GM21786 (cell line): ENCODE measurements at regions not wholly inside any gene's neighbourhood (a gene's known extent, or its start where the extent isn't known, plus 50 kb on each side); places are given as distances from the start of the nearest gene placed in this dataset.

Experiments used
- ATAC-seq: cut with Tn5 transposase; IDR thresholded peaks from one replicate; pipeline ENCODE4 v1.9.1; 2021; ENCODE audit not compliant: unreplicated experiment

- no peak for ATAC-seq
These were observed 157.2 kb upstream of the CD180 start for GRCh38 chr5:67353500-67354450.

GRCh38 chr5:67350618-67351201 is 154.1 kb upstream of the CD180 start:
- no peak for ATAC-seq

DNA sequence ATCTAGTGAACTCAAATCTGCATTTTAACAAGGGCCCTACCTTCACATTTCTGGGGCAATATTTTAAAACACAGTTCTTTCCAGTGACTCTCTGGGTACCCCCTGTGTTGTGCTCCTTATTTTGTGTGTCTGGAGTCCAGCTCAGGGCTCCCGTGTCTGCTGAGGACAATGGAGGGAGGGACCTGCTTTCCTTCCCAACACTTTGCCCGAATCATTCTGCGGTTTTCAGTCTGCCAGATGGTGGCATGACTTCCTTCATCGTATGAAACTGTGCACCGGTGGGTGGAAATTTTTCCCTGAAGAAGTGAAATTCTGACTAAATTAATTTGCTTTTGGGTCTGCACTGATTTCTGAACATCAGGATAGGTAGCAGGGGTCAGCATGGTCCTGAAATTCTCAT is 153.6 kb upstream of the CD180 start:
- no peak for ATAC-seq

DNA sequence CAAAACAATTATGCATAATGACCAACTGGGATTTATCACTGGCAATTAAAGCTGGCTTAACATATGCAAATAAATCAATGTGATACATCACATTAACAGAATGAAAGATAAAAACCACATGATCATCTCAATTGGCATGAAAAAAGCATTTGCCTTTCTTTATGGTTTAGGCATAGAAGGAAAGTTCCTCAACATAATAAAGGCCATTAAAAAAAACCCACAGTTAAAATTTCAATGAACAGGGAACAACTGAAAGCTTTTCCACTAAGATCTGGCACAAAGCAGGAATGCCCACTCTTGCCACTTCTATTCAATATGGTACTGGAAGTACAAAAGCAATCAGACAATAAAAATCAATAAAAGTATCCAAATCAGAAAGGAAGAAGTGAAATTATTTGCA is 151.2 kb upstream of the CD180 start:
- ATAC-seq: no peak

DNA sequence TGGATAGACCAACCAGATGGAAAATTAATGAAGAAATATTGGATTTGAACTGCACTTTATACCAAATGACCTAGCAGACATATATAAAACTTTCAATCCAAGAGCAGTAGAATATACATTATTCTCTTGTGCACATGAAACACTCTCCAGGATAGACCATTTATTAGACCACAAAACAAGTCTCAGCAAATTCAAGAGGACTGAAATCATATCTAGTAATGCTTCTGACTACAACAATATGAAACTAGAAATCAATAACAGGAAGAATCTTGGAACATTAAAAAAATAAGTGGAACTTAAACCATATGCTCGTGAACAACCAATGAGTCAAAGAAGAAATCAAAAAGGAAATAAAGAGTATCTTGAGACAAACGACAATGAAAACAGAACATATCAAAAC is 150.0 kb upstream of the CD180 start:
- ATAC-seq: no peak

GRCh38 chr5:67344870-67345269 is 148.3 kb upstream of the CD180 start:
- no peak for ATAC-seq

DNA sequence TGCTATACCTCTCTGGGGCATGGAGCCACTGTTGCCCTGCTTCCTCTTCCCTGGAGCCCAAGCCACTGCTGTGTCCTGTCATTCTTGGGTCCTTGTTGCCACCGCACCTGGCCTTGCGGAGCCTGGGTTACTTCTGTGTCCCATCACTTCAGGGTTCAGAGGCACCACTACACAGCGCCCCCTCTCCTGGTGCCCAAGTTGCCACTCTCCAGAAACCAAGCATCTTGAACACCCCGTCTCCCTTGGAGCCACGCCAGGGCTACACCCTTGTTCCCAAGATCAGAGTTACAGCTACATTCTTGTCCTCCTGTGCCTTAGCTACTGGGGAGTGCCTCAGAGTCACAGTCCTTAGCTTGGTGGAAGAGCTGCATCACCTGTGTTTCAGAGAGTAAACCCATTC is 147.2 kb upstream of the CD180 start:
- ATAC-seq: no peak

- no peak for ATAC-seq
These were observed 144.9 kb upstream of the CD180 start for GRCh38 chr5:67341478-67341877.

DNA sequence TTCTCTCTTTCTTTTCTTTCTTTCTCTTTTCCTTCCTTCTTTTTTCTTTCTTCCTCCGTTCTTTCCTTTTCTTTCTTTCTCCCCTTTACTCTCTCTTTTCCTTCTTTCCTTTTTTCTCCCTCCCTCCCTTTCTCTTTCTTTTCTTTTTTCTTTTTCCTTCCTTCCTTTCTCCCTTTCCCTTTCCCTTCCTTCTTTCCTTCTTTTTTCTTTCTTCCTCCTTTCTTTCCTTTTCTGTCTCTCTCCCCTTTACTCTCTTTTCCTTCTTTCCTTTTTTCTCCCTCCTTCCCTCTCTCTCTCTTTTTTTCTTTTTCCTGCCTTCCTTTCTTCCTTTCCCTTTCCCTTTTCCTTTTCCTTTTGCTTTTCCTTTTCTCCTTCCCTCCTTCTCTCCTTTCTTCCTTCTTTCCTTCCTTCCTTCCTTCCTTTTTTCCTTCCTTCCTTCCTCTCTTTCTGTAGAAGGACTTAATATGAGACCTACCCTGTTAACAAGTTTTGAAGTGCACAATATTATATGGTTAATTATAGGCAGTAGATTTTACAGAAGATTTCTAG is 142.7 kb upstream of the CD180 start:
- ATAC-seq: no peak

GRCh38 chr5:67338421-67338820 is 141.8 kb upstream of the CD180 start:
- ATAC-seq: no peak

DNA sequence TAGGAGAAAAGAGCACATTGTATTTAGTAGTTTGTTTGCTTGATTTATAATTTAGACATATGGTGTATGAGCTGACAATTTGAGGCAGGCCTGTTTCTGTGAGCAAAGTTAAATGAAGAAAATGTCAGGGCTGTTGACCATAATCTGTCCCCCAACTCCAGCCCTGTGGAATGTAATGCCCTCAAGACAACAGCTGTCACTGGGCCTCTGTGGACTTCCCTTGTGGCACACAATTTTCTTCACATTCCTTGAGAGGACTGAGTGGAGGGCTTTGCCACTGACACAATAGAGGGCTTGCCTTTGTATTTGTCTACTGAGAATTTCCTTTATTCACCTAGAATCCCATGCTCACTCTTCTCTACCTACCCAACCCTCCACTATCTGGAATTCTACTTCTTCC is 141.2 kb upstream of the CD180 start:
- no peak for ATAC-seq

GRCh38 chr5:67335426-67335825 is 138.8 kb upstream of the CD180 start:
- ATAC-seq: no peak

- ATAC-seq: no peak
These were observed 137.8 kb upstream of the CD180 start for GRCh38 chr5:67334373-67334772.

GRCh38 chr5:67333171-67333570 is 136.6 kb upstream of the CD180 start:
- no peak for ATAC-seq

- ATAC-seq: no peak
These were observed 134.8 kb upstream of the CD180 start for GRCh38 chr5:67331296-67331925.

GRCh38 chr5:67319935-67320725 is 123.5 kb upstream of the CD180 start:
- no peak for ATAC-seq

- no peak for ATAC-seq
These were observed 122.1 kb upstream of the CD180 start for GRCh38 chr5:67318746-67319145.

DNA sequence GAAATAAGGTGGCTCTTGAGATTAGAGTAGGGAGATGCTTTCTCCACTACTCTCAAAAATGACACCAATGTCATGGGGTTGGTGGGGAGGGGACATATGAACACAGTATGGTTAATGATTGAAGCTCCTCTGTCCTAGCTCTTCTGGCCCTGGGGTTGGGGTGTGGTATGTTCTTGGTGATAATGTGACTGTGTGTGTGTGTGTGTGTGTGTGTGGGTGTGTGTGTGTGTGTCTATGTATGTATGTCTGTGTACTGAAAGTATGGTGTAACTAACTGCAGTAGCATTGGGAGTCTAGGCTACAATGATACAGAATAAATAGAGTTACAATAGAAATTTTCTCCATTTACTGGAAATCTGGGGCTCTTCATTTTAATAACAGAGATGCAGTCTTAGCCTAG is 121.0 kb upstream of the CD180 start:
- ATAC-seq: no peak

- ATAC-seq: no peak
These were observed 120.1 kb upstream of the CD180 start for GRCh38 chr5:67316695-67317094.

- no peak for ATAC-seq
These were observed 118.7 kb upstream of the CD180 start for GRCh38 chr5:67315082-67315989.
